ENCODE measurements at regions not wholly inside any gene's neighbourhood (a gene's known extent, or its start where the extent isn't known, plus 50 kb on each side); places are given as distances from the start of the nearest gene placed in this dataset.
A peak's percentile ranks its signal among the peaks of the same experiment; 100 is the strongest.

DNA sequence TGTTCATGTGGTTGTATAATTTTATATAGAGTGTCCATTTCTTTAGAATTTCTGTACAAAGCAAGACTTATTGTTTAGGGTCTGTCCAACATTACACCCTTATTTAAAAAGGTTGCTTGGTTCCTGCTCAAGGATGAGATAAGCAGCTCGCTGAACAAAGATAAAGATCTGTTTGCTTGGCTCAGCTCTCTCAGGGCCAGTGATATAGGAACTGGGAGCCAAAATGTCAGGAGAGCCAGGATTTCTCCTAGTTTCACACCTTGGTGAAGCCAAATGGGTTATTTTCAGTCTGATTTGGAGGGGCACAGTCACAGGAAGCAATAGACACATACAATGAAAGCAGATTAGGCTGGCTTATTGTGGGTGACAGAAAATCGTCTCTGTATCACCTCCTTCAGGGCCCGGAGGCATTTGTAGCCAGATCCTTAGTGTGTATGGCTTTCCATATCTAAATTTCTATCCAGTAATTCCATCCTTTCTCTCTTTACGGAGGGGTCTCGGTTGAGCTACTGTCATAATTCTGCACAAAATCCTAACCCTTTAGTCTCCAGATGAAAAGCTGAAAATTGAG lies 396.4 kb downstream of the TMEM232 start:
- no peak for DNase-seq

- peak; percentile 2 for DNase-seq
These were observed 393.1 kb downstream of the TMEM232 start for GRCh38 chr5:110333384-110333783.

GRCh38 chr5:110335361-110336066 lies 391.0 kb downstream of the TMEM232 start:
- DNase-seq, result no peak

GRCh38 chr5:110338341-110339083 lies 388.0 kb downstream of the TMEM232 start:
- no peak for DNase-seq

- DNase-seq, result no peak
These were observed 387.1 kb downstream of the TMEM232 start for GRCh38 chr5:110339399-110339798.

DNA sequence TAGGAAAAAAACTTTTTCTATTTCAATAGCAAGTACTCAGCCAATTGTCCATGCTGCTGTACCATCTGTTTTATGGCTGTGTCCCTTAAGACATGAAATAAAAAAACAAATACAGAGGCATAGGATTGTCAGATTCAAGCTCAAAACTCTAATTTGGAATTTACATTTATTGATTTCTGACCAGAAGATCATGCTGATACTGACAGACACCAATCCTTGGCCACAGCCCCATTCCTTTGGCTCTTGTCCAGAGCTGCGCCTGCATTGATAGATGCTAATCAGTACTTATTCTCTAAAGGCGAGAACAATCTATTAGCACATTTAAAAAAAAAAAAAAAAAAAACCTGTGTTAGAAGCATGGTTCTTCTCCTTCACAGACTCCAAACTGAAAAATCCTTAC lies 384.6 kb downstream of the TMEM232 start:
- DNase-seq, result no peak

DNA sequence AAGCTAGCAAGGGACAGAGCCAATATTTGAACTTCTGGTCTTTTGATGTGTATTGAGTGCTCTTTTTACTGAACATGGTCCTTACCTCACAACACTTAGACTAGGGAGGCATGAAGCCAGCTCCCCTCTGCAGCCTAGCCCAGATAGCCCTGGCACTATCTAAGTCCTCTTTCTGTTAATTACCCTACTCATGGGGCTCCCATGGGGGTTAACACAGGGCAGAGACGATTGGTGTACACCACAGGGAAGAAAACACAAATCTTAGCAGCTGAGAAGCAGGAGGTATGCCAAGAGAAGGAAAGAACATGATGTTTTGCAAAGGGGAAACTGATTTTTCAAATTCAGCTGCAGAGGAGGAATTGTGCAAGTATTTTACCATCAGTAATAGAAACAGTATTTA lies 383.8 kb downstream of the TMEM232 start:
- DNase-seq, result no peak

DNA sequence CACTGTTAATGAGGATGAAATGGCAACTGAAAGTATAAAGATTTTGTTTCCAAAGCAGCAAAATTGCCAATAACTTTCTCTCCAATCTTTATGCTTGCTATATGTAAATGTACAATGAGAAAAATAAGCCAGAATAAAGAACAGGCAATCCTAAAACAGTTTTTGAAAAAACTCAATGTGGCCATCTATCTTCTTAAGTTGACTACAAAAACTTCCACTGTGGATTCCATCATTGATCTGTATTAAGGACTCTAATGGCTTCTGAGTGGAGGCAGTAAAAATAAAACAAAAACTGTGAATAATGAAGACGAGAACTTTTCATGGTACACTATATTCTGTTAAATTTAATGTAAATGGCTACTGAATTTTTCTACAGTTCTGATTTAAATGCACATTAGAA lies 382.9 kb downstream of the TMEM232 start:
- DNase-seq, result no peak

DNA sequence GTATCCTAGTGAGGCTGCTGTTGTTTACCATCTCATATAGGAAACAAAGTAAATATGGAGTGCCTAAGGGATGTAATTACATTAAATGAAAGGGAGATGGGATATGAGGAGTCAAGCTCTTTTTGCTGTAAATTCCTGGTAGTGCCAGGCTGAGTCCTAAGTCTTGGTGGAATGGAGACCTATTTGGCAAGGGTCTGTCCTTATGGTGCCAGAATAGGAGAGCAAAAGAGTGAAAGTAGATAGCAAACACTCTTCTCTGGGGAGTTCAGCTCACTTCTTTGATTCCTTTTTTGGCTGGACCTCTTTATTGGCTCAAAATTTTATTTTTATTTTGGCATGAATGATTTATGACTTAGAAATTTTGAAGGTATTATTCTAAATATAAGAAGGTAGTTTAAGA lies 380.8 kb downstream of the TMEM232 start:
- DNase-seq, result no peak

GRCh38 chr5:110346893-110347358 lies 379.5 kb downstream of the TMEM232 start:
- DNase-seq, result no peak

GRCh38 chr5:110347781-110348180 lies 378.7 kb downstream of the TMEM232 start:
- no peak for DNase-seq

DNA sequence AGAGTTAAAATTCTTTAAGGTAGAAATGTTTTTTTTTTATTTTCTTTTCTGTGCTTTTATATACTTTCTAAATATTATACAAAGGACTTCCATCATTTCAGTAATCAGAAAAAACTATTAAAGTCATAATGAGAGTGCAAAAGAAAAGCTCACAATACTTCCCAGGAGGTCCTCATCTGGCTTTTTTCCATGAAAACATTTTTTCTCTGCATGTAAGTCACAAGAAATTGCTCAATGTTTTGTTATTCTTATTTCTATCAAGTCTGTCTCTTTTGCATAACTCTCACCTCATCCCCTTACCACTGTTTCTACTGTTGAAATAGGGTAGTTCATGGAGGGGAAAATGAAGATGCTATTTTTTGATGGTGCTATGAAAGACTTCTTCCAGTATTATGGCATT lies 375.0 kb downstream of the TMEM232 start:
- no peak for DNase-seq

DNA sequence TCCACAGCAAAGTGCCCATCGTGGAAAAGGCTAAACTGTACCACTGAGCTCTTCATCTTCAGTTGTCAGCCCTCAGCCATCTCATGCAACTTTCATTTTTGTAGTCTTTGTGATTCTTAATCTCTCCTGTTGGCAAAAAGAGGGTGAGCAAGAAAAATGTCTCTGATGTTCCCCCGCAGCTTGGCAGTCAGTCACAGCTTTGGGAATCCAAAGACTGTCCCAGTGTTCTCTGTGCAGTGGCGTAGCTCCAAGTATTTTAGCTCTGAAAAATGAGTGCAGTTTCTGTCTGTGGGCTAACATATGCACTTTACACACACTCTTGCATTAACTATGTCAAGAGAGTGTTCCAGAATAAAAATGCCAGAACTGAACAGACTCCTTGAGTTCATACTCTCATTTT lies 372.2 kb downstream of the TMEM232 start:
- DNase-seq, result no peak

GRCh38 chr5:110354915-110355644 lies 371.4 kb downstream of the TMEM232 start:
- no peak for DNase-seq

DNA sequence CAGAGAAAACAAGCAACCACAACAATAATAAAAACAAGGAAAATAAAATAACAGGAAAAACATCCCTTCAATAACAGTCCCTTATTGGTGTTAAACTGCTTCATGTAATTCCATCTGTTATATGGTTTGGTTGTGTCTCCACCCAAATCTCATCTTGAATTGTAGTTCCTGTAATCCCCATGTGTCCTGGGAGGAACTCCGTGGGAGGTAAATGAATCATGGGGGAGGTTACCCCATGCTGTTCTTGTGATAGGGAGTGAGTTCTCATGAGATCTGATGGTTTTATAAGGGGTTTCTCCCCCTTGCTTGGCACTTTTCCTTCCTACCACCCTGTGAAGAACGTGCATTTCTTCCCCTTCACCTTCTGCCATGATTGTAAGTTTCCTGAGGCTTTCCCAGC lies 369.8 kb downstream of the TMEM232 start:
- DNase-seq, result no peak

GRCh38 chr5:110359221-110359620 lies 367.2 kb downstream of the TMEM232 start:
- no peak for DNase-seq

GRCh38 chr5:110361471-110361870 lies 365.0 kb downstream of the TMEM232 start:
- DNase-seq, result no peak

- no peak for DNase-seq
These were observed 364.2 kb downstream of the TMEM232 start for GRCh38 chr5:110362261-110362660.

DNA sequence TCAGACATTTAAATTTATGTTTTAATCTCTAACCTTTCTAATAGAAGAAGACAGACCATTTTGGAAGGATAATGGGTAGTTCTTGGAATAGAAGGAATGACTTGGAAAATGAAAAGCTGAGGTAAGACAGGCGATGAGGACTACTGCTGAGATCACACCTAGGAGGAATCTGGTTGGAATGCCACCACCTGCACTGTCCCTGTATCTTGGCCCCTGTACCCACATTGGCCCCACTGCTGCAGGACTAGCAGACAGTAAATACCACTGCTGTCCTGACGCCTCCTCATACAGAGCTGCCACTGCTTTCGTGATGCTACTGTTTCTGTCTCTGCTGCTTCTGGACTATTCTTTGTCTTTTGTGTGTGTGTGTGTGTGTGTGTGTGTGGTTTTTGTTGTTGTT lies 359.8 kb downstream of the TMEM232 start:
- DNase-seq, result no peak
